ENCODE measurements at regions not wholly inside any gene's neighbourhood (a gene's known extent, or its start where the extent isn't known, plus 50 kb on each side); places are given as distances from the start of the nearest gene placed in this dataset.
A peak's percentile ranks its signal among the peaks of the same experiment; 100 is the strongest.

DNA sequence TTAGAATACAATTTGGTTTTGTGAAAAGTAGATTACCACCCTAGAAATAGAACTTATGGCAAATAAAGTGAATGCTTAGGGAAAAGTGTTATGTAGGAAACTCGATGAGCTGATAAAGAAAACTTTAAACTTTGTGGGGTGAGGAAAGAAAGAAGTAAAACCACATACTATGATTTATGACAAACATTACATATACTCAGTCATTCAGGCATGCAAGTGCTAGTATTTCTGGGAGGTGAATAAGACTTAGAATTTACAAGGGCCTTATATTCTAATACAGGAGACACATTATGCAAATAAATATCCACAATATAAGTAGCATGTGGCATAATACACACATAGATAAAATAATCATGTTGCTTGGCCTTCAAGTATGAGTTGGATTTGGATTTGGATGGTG is 618.1 kb downstream of the XIRP2 start:
- no peak for DNase-seq (ENCODE audit: low spot score)

DNA sequence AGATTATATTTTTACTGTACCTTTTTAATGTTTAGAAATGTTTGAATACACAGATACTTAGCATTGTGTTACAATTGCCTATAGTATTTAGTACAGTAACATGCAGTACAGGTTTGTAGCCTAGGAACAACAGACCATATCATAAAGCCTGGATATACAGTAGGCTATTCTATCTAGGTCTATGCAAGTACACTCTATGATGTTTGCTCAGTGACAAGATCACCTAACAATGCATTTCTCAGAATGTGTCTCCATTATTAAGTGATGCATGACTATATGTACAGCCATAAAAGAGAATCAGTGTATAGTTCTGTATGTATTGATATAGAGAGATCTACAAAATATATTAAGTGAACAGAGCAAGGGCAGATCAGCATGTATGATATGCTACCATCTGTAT is 616.4 kb downstream of the XIRP2 start:
- DNase-seq (ENCODE audit: low spot score), result no peak

DNA sequence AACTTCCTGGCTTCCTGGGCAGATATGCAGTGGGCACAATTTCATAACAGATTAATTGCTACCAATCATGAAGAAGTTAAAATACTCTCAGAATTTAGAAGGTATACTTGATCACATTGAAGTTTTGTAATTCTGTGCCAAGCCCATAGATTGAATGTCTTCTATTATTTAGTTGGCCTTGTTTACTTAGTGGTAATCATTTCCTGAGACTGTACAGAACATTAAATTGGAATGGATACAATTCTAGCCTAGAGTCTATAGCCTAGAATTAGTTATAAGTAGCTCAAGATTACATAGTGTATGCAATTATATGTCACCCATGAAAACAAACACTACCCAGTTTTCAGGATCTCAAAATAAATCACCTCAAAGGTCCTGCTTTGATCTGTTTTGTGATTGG is 615.8 kb downstream of the XIRP2 start:
- no peak for DNase-seq (ENCODE audit: low spot score)

DNA sequence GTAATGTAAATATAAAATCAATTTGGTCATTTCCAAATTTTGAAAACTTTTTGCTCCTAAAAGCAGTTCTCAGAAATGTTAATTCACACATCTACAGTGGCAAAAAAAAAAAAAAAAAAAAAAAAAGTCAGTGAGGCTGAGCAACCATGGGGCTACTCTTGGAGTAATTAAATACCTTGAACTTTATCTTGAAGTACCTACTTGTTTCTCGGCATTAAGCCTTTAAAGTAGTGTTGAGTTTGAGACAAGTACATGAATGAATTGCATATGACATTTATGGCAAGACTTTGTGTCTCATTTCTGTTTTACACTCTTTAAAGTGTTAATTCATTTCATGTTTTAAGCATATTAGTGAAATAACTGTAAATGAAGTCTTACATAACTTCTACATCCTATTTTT is 613.3 kb downstream of the XIRP2 start:
- no peak for DNase-seq (ENCODE audit: low spot score)

DNA sequence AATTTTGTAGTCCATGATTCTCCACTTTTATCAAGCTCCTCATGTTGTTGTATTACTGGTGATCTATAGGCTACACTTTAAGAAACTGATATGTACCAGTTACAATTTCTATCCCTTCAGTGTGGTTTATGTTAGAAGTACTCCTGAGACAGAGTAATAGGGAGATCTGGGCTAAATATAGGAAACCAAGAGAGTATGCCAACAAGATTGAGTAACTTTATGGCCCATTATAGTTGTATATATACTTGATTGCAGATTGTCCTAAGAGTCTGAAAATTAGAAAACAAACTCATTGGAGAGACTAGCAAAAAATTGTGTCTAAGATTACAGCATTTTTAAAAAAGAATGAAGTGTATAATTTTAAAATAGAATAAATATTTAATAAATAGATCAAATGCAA is 605.6 kb downstream of the XIRP2 start:
- DNase-seq (ENCODE audit: low spot score), result no peak

DNA sequence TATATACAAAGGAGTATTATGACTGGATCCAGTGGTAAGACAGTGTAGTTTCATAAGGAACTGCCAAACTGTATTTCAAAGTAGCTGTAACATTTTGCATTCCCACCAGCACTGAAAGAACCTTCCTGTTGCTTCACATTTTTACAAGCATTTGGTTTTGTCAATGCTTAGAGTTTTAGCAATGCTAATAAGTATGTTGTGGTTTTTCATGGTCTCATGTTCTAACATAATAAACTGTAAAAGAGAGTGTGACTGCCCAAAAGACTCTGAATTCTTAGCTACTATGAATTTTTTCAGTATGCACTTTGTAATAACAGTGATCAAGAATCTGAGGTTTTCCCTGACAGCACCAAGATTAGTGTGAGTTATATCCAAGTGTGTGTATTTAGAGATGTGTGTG is 604.2 kb downstream of the XIRP2 start:
- DNase-seq (ENCODE audit: low spot score), result no peak

DNA sequence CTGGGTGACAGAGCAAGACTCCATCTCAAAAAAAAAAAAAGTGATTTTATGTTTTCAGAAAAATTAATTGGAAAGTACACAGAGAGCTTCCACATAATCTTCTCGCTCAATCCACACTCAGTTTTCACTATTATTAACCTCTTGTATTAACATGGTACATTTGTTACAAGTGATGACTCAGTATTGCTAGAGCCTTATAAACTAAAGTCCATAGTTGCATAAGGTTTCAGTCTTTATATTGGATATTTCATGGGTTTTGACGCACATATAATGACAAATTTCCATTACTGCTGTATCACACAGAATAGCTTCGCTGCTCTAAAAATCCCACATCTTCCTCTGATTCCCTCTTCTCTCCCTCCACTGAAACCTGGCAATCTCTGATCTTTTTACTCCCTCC is 603.5 kb downstream of the XIRP2 start:
- DNase-seq (ENCODE audit: low spot score), result no peak

DNA sequence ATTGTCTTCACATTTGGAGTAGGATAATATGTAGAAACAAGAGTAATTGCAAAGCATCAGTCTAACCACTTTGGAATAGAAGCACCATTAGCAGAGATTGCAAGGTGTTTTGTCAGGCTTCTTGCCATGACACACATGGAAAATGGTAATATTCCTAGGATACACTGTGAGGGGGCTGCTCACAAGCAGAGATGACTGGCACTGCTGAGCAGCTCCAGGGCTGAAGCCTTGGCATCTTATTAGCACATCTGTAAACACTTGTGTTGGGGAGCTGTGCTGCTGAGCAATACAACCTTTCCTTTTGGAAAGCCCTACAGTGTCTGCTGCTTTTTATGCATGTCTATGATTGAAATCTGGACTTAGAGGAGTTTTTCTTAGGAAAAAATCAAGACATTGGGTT is 602.2 kb downstream of the XIRP2 start:
- DNase-seq (ENCODE audit: low spot score), result no peak

DNA sequence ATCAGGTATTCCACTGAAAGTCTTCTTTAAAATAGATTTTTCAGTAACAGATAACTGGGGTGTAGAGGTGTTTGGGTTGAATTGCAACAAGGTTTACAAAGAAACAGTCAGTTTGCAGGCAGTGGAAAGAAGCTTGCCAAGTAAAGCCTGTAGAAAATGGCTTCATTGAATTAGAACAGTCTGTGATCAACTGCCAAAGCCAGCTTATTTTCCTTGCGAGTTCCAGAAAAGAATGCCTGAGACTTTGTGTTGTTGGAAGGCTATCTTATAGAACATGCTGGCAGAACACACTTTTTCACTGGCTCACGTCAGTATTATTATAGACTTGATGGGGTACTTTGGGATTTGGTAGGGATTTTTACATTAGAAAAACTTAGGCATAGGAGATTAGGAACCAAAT is 601.0 kb downstream of the XIRP2 start:
- peak; percentile 57 for DNase-seq (ENCODE audit: low spot score)

DNA sequence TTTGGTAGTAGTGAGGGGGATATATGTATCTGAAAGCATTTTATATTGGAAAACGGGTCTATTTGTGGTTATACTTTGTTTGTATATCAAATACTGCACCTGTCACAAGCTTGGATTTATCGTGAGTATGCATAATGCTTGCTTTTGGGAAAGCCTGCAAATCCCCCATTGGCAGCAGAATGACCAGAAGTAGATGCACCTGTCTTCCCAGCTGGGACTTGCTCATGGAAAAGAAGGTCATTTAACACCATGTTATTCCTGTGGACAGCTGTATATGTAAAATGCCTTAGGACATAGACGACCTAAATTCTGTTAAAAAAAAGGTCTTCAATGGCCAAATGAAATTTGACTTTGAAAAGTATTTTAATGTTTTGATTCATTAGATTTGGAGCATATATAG is 599.4 kb downstream of the XIRP2 start:
- no peak for DNase-seq (ENCODE audit: low spot score)

DNA sequence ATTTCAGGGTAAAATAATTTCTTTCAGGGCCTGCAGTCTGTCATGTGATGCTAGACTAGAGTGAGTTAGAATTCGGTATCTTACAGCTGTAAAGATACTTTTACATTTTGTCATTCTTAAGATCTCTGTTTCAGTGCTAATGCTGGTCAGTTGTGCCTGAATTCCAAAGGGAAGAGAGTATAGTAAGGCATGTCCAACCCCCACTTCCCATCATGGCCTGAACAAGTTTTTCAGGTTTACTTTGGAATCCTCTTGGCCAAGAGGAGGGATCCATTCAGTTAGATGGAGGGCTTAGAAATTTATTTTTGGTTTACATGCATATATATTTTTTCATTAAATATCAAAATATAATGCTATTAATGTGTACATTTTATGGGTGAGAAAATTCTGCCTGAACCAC is 596.6 kb downstream of the XIRP2 start:
- no peak for DNase-seq (ENCODE audit: low spot score)

DNA sequence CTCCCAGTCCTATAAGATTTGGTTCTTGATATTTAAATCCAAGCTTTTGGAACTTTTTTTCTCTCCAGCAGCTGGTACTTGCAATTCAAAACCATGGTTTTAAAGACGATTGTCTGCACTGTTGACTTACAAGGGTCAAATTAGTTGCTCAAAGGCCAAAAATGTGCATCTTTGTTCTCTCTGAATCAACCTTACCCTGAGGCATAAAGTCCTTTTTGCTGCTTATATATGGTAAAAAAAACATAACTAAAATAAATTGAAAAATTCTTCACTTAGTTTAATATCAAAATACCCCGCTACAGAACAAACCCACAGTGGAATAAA is 592.7 kb downstream of the XIRP2 start:
- DNase-seq (ENCODE audit: low spot score), result no peak

DNA sequence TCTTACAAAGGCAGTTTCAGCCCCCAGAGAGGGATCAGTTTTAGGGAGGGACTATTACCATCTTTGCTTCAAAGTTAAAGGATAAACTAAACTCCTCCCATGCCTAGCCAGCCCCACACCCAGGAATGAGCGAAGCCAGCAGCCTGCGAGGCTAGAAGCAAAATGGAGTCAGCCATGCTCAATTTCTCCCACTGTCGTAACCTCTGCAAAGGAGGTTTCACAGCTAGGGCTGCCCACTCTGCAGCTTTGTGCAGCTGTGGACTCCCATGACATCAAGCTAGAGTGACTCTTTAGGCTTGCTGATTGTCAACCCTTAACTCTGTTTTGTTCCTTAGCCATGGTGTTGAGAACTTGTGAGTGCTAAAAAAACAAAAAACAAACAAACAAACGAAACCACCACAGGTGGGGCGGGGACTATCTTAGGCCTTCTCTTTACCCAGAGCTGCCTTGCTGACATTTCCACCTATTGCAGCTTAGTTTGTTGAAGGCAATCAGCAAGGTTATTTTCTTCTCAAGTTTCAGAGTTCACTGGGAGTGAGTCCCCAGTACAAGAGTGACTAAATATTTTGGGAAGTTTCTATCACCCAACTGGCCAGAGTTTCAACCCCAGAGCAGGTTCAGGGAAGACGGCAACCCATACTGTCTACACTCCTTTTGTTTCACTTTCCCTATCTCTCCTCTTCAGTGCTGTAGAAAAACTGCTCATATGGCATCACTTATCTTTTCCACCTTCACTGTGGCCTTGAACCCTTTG is 592.1 kb downstream of the XIRP2 start:
- no peak for DNase-seq (ENCODE audit: low spot score)

DNA sequence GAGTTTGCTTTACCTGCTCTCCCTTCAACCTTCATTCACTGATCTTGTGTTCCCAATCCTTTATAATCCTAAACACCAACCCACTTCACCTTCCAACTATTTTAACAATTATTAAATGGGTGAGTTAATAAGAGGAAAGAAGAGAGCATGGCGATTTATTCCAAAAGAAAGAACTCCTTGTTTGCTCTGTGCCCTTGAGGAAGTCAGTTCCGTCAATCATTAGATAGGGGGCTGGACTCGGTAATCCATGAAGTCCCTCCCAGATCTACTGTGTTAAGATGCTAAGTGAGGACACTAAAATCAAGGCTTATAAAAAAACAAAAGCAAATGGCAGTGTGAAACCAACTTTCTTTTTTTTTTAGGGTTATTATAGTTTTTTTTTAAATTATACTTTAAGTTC is 589.9 kb downstream of the XIRP2 start:
- DNase-seq (ENCODE audit: low spot score), result no peak

DNA sequence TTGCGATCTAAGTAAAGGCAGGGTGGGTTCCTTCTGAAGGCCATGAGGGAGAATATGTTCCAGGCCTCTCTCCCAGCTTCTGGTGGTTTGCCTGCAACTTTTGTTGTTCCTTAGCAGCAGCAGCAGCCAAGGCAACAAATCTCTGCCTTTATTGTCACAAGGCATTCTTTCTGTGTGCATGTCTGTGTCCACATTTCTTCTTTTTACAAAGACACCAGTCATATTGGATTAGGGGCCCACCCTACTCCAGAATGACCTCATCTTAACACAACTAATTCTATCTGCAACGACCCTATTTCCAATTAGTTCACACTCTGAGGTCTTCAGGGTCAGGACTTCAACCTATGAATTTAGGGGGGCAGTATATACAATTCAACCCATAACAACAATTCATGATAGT is 587.5 kb downstream of the XIRP2 start:
- DNase-seq (ENCODE audit: low spot score), result no peak

DNA sequence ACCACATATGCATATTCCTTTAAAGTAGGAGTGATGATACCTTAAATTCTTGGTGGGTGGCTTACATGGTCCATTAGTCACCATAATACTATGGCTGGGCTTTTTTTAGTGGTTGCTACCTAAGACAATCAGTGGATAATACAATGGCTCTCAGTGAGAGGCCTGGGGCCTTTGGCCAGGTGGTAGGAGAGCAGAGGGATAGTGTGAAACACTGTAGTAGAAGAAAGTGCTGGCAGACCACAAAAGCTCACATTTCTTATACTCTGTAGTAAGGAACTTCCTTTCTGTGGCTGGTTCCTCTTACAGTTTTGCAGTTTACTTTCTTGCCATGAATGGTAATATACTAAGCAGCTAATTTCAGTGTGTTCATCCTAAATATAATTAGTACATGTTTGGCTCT is 583.5 kb downstream of the XIRP2 start:
- DNase-seq (ENCODE audit: low spot score), result no peak

DNA sequence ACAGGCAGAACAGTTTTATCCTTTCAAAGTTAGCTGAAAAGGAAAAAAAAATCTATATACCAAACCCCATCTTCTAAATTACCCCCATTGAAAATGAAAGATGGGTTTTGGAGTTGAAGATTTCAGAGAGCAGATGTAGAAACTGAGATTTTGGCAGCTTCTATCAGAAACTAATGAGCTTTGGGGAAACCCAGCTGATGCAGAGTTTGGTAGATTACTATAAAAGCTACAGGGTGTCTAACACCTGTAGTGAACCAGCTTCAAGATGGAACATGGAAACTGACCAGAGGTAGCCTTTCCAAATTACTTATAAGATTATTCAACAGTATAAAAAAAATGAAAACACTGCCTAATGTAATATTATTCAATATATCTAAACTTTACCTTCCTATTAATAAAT is 583.1 kb downstream of the XIRP2 start:
- peak; percentile 10 for DNase-seq (ENCODE audit: low spot score)

DNA sequence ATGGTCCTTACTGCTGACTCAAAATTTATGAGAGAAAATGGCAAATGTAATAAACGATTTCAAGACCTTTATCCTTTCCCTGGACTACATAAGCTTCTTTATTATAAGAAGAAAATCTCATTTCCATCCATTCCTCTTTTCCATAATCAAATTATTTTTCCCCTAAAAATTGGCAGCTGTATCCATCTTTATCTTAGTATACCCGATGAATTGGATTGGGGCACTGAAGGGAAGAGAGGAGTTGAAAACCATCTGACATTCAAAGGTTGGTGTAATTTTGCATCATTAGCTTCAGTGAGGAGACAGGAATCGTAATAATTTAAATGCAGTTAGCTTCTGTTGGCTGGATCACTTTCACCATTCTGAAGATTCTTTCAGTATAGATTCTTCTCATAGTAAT is 574.1 kb downstream of the XIRP2 start:
- DNase-seq (ENCODE audit: low spot score), result no peak

DNA sequence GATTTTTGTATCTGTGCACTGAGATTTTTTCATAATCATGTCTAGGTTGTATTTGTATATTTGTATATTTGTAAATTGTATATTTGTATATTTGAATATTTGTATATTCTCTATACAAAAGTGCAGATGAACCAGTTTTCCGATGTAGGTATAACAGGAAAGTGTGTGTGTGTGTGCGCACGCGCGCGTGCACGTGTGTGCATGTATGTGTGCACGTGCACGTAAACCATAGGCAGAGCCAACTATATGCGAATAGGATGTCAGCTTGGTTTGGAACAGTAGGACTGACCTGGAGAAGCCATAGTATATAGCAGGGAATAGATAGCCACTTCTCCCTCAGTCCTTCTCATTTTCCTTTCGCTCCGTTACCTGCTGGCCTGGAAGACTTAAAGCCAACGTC is 565.8 kb downstream of the XIRP2 start:
- DNase-seq (ENCODE audit: low spot score), result no peak

DNA sequence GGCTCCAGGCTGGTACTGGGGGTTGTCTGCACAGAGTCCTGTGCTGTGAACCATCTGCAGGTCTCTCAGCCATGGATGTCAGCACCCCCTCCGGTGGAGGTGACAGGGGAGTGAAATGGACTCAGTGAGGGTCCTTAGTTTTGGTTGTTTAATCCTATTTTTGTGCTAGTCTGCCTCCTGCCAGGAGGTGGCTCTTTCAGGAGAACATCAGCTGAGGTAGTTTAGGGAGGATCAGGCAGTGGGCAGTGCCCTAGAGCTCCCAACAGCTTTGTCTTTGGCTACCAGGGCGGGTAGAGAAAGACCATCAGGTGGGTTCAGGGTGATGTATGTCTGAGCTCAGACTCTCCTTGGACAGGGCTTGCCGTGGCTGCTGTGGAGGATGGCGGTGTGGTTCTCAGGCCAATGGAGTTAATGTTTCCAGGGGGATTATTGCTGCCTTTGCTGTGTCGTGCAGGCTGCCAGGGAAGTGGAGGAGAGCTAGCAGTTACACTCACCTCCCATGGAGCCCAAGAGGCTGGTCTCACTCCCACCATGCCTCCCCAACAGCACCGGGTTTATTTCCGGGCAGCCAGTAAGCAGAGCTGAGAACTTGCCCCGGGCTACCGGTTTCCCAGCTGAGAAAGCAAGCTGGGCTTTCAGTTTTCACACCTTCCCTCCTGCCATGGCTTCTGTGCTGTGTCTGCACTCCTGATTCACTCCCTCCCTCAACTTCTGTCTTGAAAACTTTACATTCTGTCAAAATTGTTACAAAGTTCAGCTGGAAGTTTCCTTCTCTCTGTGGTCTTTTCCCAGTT is 563.4 kb downstream of the XIRP2 start:
- DNase-seq (ENCODE audit: low spot score), result no peak

DNA sequence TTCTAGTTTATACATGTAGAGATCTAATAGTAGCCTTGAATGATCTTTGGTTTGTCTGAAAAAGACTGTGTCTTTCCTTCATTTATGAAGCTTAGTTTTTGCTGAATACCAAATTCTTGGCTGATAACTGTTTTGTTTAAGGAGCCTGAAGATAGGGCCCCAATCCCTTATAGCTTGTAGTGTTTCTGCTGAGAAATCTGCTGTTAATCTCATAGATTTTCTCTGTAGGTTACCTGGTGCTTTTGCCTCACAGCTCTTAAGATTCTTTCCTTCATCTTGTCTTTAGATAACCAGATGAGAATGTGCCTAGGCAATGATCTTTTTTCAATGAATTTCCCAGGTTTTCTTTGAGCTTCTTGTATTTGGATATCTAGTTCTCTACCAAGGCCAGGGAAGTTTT is 562.1 kb downstream of the XIRP2 start:
- DNase-seq (ENCODE audit: low spot score), result no peak

DNA sequence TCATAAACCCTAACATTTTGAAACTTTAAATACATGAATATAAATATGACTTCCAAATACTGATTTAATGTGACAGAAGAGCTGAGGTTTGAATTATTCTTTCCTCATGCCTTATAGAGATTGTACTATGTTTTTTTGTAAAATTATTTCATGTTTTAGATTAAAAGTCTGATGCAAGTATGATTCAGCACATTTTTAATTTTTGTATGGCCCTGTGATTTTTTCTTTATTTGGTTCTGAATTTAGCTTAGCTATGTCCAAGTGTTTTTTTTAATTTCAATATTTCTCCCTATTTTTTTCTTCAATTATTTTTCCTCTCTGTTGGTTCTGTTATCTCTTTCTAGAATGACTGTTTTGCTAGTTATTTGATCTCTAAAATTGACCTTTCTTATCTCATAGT is 552.1 kb downstream of the XIRP2 start:
- no peak for DNase-seq (ENCODE audit: low spot score)

DNA sequence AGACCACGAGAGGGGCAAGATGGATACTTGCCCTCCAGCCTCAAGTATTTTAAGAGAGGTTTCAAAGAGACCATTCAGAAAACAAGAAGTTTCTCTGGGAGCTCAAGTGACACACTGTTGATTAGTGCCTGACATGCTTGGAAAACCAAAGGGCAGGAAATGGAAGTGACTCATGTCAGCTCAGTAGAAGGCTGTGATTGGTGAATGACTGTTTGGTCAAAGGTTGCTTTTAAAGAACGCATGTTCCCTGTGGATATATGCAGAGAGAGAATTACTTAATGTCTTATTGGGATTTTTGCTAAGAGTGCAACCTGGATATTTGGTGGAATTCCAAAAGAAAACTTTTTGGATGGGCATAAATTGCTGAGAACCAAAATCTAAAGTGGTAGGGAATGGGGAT is 549.9 kb downstream of the XIRP2 start:
- DNase-seq (ENCODE audit: low spot score), result no peak

DNA sequence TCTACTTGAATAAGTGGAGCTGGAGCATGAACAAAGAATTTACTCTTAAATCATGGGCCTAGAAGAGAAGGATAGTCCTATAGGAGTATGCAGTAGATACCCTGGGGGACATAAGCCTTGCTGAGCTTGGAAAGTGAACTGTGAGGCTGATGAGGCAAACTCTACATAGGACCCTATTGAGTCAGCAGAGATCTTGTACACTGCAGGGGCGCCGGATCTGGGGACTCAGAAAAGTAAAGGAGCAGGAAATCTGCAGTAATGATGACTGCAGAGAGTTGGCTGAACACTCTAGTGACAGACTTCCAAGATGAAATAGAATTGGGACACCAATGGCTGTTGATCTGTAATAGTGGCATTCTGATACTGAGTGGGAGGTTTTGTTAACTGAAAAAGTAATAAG is 543.7 kb downstream of the XIRP2 start:
- DNase-seq (ENCODE audit: low spot score), result no peak

All from pons (tissue), 1 donor.